K562 (cell line): ENCODE measurements at regions not wholly inside any gene's neighbourhood (a gene's known extent, or its start where the extent isn't known, plus 50 kb on each side); places are given as distances from the start of the nearest gene placed in this dataset.

ENCODE experiments used
- CTCF ChIP-seq, 3 experiments: IDR thresholded peaks in 2 of 3; conservative IDR thresholded peaks in 1 of 3; 2 replicates each; pipeline ENCODE4 v1.5.1; 2011 to 2012; ENCODE audit warnings: low read length in 3 of 3, mild to moderate bottlenecking in 3 of 3, control low read depth in 2 of 3, improper control_type of control experiment in 1 of 3, inconsistent platforms in 1 of 3, low read depth in 1 of 3, mixed read lengths in 1 of 3, moderate library complexity in 1 of 3; ENCODE audit not compliant: insufficient read depth in 2 of 3
- EZH2 ChIP-seq: IDR thresholded peaks from 2 replicates; pipeline ENCODE4 v1.6.1; 2012; ENCODE audit warnings: low read depth, mild to moderate bottlenecking, inconsistent platforms, low read length, borderline replicate concordance
- FOXP1 ChIP-seq: sonication (generic); formaldehyde crosslinking; IDR thresholded peaks from 2 replicates; pipeline ENCODE4 v1.8.0; 2022; ENCODE audit warnings: mild to moderate bottlenecking, missing genetic modification reagents
- HES1 ChIP-seq: fragments of 450-650 bp; IDR thresholded peaks from 2 replicates; pipeline ENCODE4 v1.6.1; 2016; ENCODE audit warnings: low read depth, mild to moderate bottlenecking, moderate library complexity
- MYC ChIP-seq, 2 experiments: fragments of 250-450 bp in 1 of 2; sonication (Bioruptor Pico) in 1 of 2; IDR thresholded peaks; 2 replicates each; pipeline versions ENCODE4 v1.5.1 to v1.6.1; 2012 to 2021; ENCODE audit warnings: low read depth in 2 of 2, borderline replicate concordance in 1 of 2, improper control_type of control experiment in 1 of 2, low read length in 1 of 2, mild to moderate bottlenecking in 1 of 2, moderate library complexity in 1 of 2
- NFATC3 ChIP-seq: fragments of 450-650 bp; IDR thresholded peaks from 2 replicates; pipeline ENCODE4 v1.6.1; 2017; ENCODE audit warnings: mild to moderate bottlenecking
- RAD21 ChIP-seq, 2 experiments: fragments of 250-450 bp in 1 of 2; fragments of 450-650 bp in 1 of 2; sonication (Bioruptor Pico) in 1 of 2; formaldehyde crosslinking in 1 of 2; IDR thresholded peaks in 1 of 2; conservative IDR thresholded peaks in 1 of 2; 2 replicates each; pipeline versions ENCODE4 v1.4.0 to v1.8.0; 2020 to 2022; ENCODE audit warnings: mild to moderate bottlenecking in 2 of 2, moderate library complexity in 1 of 2
- SMC3 ChIP-seq: conservative IDR thresholded peaks from 2 replicates; pipeline ENCODE4 v1.6.1; 2011; ENCODE audit warnings: low read depth, low read length, improper control_type of control experiment; ENCODE audit not compliant: insufficient read depth
- TEAD4 ChIP-seq, 2 experiments: sonication (generic) in 1 of 2; formaldehyde crosslinking in 1 of 2; IDR thresholded peaks; 2 replicates each; pipeline versions ENCODE4 v1.6.1 to v1.8.0; 2012 to 2022; ENCODE audit warnings: borderline replicate concordance in 1 of 2, inconsistent platforms in 1 of 2, low read length in 1 of 2, mild to moderate bottlenecking in 1 of 2, missing genetic modification reagents in 1 of 2
- TRIM25 ChIP-seq: fragments of 450-650 bp; IDR thresholded peaks from 2 replicates; pipeline ENCODE4 v1.7.0; 2016; ENCODE audit warnings: borderline replicate concordance
- YY1 ChIP-seq, 3 experiments: IDR thresholded peaks; 2 replicates each; pipeline ENCODE4 v1.6.1; 2011; ENCODE audit warnings: low read length in 2 of 3, mild to moderate bottlenecking in 2 of 3, moderate library complexity in 2 of 3, borderline replicate concordance in 1 of 3, control low read depth in 1 of 3, low read depth in 1 of 3; ENCODE audit not compliant: insufficient read depth in 3 of 3, insufficient replicate concordance in 2 of 3, control insufficient read depth in 1 of 3, insufficient read length in 1 of 3; ENCODE audit errors: extremely low read depth in 1 of 3
- ZFX ChIP-seq: sonication (generic); formaldehyde crosslinking; IDR thresholded peaks from 2 replicates; pipeline ENCODE4 v1.8.0; 2022; ENCODE audit warnings: mild to moderate bottlenecking, missing genetic modification reagents, moderate library complexity
- ZNF140 ChIP-seq: fragments of 250-450 bp; sonication (Bioruptor Pico); IDR thresholded peaks from 2 replicates; pipeline ENCODE4 v1.8.0; 2021; ENCODE audit warnings: moderate library complexity, mild to moderate bottlenecking, inconsistent platforms

GRCh38 chr2:234307322-234307961, 189.4 kb downstream of the ARL4C start:
- no peak for TF ChIP-seq CTCF (IDR thresholded peaks at IDR 0.05 in 2 of 3, conservative IDR thresholded peaks at IDR 0.05 in 1 of 3; ENCODE audit: insufficient read depth in 2 of 3, low read depth in 1 of 3, low read length in 3 of 3)
- TF ChIP-seq HES1 = no peak
- TF ChIP-seq EZH2 = no peak
- TF ChIP-seq YY1 (IDR thresholded peaks at IDR 0.05; ENCODE audit: borderline replicate concordance in 1 of 3, control insufficient read depth in 1 of 3, extremely low read depth in 1 of 3, insufficient read depth in 3 of 3, insufficient read length in 1 of 3, insufficient replicate concordance in 2 of 3, low read depth in 1 of 3, low read length in 2 of 3) = no peak
- TF ChIP-seq TEAD4 (IDR thresholded peaks at IDR 0.05; ENCODE audit: low read length) = no peak
- TF ChIP-seq TEAD4 (CRISPR knock-in tag; IDR thresholded peaks at IDR 0.05; ENCODE audit: borderline replicate concordance) = no peak
- no peak for TF ChIP-seq ZFX (CRISPR knock-in tag)
- TF ChIP-seq MYC (IDR thresholded peaks at IDR 0.05; ENCODE audit: low read depth, low read length) = no peak
- TF ChIP-seq MYC (CRISPR knock-in tag; IDR thresholded peaks at IDR 0.05; ENCODE audit: borderline replicate concordance, low read depth) = no peak
- TF ChIP-seq SMC3 = no peak
- TF ChIP-seq FOXP1 (CRISPR knock-in tag) = no peak
- TF ChIP-seq NFATC3 = no peak
- TF ChIP-seq RAD21 (CRISPR knock-in tag; conservative IDR thresholded peaks at IDR 0.05 in 1 of 2, IDR thresholded peaks at IDR 0.05 in 1 of 2) = no peak
- no peak for TF ChIP-seq ZNF140
- TF ChIP-seq TRIM25 = no peak
